ENCODE measurements at regions not wholly inside any gene's neighbourhood (a gene's known extent, or its start where the extent isn't known, plus 50 kb on each side); places are given as distances from the start of the nearest gene placed in this dataset.

GRCh38 chr10:61110936-61111335 is 167.0 kb upstream of the RHOBTB1 start:
- TF ChIP-seq EZH2 (IDR thresholded peaks at IDR 0.05; ENCODE audit: insufficient read depth, poor library complexity, severe bottlenecking) (no peak), EZH2phosphoT487 (IDR thresholded peaks at IDR 0.05; ENCODE audit: insufficient read depth, low read depth) (no peak)
